ENCODE measurements at regions not wholly inside any gene's neighbourhood (a gene's known extent, or its start where the extent isn't known, plus 50 kb on each side); places are given as distances from the start of the nearest gene placed in this dataset.
A peak's percentile ranks its signal among the peaks of the same experiment; 100 is the strongest.

DNA sequence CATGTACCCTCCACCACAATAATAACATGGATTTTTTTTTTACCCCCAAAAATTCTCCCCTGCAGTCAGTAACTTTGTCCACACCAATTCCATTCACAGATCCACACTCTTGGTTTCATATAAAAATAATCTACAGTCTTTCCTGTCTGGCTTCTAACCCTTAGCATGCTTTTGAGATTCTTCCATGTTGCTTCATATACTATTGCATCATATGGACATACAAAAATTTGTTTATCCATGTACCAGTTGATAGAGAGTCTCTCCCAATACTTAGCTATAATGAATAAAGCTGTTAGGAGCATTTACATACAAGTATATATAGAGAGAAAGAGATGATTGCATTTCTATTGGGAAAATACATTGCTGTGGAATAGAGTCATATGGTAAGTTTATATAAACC is 575.0 kb downstream of the XPNPEP1 start:
- no peaks in the 10 kb centered on the region for H3K27me3 ChIP-seq (ENCODE audit: control insufficient read depth, insufficient read depth, low read length)
- no peaks in the 10 kb centered on the region for H3K79me2 ChIP-seq (ENCODE audit: control insufficient read depth, insufficient read depth, low read length)
- H3K4me2 ChIP-seq (ENCODE audit: extremely low read depth, insufficient read depth, low read length): no peak overlapping the region
- no peak overlapping the region for H3K4me3 ChIP-seq (replicated peaks in 1 of 4; ENCODE audit: control extremely low read depth in 1 of 4, insufficient read depth in 1 of 4, low read depth in 3 of 4, low read length in 4 of 4)
- no peak overlapping the region for H2AFZ ChIP-seq (ENCODE audit: low read length)
- no peaks in the 10 kb centered on the region for H3K36me3 ChIP-seq (ENCODE audit: control insufficient read depth, insufficient read depth, low read length)
- no peak overlapping the region for H3K9ac ChIP-seq (ENCODE audit: insufficient read depth, low read length)
- H4K20me1 ChIP-seq (ENCODE audit: control insufficient read depth, extremely low read depth, insufficient read depth, low read length): no peaks in the 10 kb centered on the region
- DNase-seq (ENCODE audit: low read depth in 2 of 2): no peak
- TF ChIP-seq, protein P1, sequence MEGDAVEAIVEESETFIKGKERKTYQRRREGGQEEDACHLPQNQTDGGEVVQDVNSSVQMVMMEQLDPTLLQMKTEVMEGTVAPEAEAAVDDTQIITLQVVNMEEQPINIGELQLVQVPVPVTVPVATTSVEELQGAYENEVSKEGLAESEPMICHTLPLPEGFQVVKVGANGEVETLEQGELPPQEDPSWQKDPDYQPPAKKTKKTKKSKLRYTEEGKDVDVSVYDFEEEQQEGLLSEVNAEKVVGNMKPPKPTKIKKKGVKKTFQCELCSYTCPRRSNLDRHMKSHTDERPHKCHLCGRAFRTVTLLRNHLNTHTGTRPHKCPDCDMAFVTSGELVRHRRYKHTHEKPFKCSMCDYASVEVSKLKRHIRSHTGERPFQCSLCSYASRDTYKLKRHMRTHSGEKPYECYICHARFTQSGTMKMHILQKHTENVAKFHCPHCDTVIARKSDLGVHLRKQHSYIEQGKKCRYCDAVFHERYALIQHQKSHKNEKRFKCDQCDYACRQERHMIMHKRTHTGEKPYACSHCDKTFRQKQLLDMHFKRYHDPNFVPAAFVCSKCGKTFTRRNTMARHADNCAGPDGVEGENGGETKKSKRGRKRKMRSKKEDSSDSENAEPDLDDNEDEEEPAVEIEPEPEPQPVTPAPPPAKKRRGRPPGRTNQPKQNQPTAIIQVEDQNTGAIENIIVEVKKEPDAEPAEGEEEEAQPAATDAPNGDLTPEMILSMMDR (conservative IDR thresholded peaks at IDR 0.05 in 1 of 2, IDR thresholded peaks at IDR 0.05 in 1 of 2; ENCODE audit: low read depth in 1 of 2, low read length in 2 of 2): no peak
- no peak for TF ChIP-seq EZH2 (IDR thresholded peaks at IDR 0.05; ENCODE audit: low read length, missing control alignments)
- H3K27ac ChIP-seq (ENCODE audit: insufficient read depth, low read length): no peak overlapping the region
- H3K4me1 ChIP-seq (ENCODE audit: control insufficient read depth, extremely low read depth, insufficient read depth, low read length): no peaks in the 10 kb centered on the region
- no peaks in the 10 kb centered on the region for H3K9me3 ChIP-seq (ENCODE audit: control insufficient read depth, insufficient read depth, low read depth, low read length)

DNA sequence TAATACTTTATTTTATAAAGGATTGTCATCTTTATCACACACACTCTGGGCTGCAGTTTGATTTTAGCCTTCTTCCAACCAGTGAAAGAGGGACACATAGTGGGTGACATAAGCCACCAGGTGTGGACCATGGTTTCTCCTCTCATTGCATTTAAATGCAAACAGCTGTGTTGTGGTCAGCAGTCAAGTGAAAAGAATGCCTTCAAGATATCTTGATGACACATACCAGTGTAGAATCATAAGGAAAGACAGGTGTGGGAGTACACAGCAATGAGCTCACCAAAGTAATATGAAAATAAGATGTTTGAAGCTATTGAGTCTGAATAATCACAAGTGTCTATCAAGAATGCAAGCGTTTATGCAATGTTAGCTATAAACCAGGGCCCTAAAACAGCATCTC is 580.0 kb downstream of the XPNPEP1 start:
- Histone ChIP-seq H3K4me2 (ENCODE audit: extremely low read depth, insufficient read depth, low read length) (no peak overlapping the region), H3K9me3 (ENCODE audit: control insufficient read depth, insufficient read depth, low read depth, low read length) (no peaks in the 10 kb centered on the region), H3K79me2 (ENCODE audit: control insufficient read depth, insufficient read depth, low read length) (no peaks in the 10 kb centered on the region), H3K27me3 (ENCODE audit: control insufficient read depth, insufficient read depth, low read length) (no peaks in the 10 kb centered on the region), H3K4me3 (replicated peaks in 1 of 4; ENCODE audit: control extremely low read depth in 1 of 4, insufficient read depth in 1 of 4, low read depth in 3 of 4, low read length in 4 of 4) (no peak overlapping the region), H4K20me1 (ENCODE audit: control insufficient read depth, extremely low read depth, insufficient read depth, low read length) (no peaks in the 10 kb centered on the region), H3K9ac (ENCODE audit: insufficient read depth, low read length) (no peak overlapping the region), H2AFZ (ENCODE audit: low read length) (no peak overlapping the region), H3K4me1 (ENCODE audit: control insufficient read depth, extremely low read depth, insufficient read depth, low read length) (no peaks in the 10 kb centered on the region), H3K36me3 (ENCODE audit: control insufficient read depth, insufficient read depth, low read length) (no peaks in the 10 kb centered on the region), H3K27ac (ENCODE audit: insufficient read depth, low read length) (no peak overlapping the region)
- TF ChIP-seq, protein P1 (conservative IDR thresholded peaks at IDR 0.05 in 1 of 2, IDR thresholded peaks at IDR 0.05 in 1 of 2; ENCODE audit: low read depth in 1 of 2, low read length in 2 of 2): no peak
- no peak for TF ChIP-seq EZH2 (IDR thresholded peaks at IDR 0.05; ENCODE audit: low read length, missing control alignments)
- DNase-seq (ENCODE audit: low read depth in 2 of 2): peak in 1 of 2 donors; percentile 91

DNA sequence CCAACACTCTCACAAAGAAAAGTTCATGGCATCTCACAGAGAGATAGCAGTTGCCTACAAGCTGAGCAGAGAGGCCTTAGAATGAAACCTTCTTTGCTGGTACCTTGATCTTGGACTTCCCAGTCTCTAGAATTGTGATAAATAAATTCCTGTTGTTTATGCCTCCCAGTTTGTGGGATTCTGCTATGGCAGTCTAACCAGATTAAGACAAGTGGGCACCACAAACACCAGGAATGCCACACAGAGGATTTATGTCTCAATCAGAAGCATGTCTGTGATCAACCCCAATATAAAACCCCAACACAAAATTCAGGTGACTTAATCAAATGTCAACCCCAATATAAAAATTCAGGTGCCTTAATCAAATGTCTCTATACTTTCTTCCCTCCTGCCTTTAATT is 581.3 kb downstream of the XPNPEP1 start:
- DNase-seq (ENCODE audit: low read depth in 2 of 2): no peak
- no peaks in the 10 kb centered on the region for H3K9me3 ChIP-seq (ENCODE audit: control insufficient read depth, insufficient read depth, low read depth, low read length)
- H3K36me3 ChIP-seq (ENCODE audit: control insufficient read depth, insufficient read depth, low read length): no peaks in the 10 kb centered on the region
- TF ChIP-seq, protein P1 (conservative IDR thresholded peaks at IDR 0.05 in 1 of 2, IDR thresholded peaks at IDR 0.05 in 1 of 2; ENCODE audit: low read depth in 1 of 2, low read length in 2 of 2): no peak
- TF ChIP-seq EZH2 (IDR thresholded peaks at IDR 0.05; ENCODE audit: low read length, missing control alignments): no peak
- H3K4me1 ChIP-seq (ENCODE audit: control insufficient read depth, extremely low read depth, insufficient read depth, low read length): no peaks in the 10 kb centered on the region
- H3K27ac ChIP-seq (ENCODE audit: insufficient read depth, low read length): no peak overlapping the region
- H4K20me1 ChIP-seq (ENCODE audit: control insufficient read depth, extremely low read depth, insufficient read depth, low read length): no peaks in the 10 kb centered on the region
- H3K27me3 ChIP-seq (ENCODE audit: control insufficient read depth, insufficient read depth, low read length): no peaks in the 10 kb centered on the region
- no peak overlapping the region for H2AFZ ChIP-seq (ENCODE audit: low read length)
- H3K4me2 ChIP-seq (ENCODE audit: extremely low read depth, insufficient read depth, low read length): no peak overlapping the region
- H3K4me3 ChIP-seq (replicated peaks in 1 of 4; ENCODE audit: control extremely low read depth in 1 of 4, insufficient read depth in 1 of 4, low read depth in 3 of 4, low read length in 4 of 4): no peak overlapping the region
- no peak overlapping the region for H3K9ac ChIP-seq (ENCODE audit: insufficient read depth, low read length)
- H3K79me2 ChIP-seq (ENCODE audit: control insufficient read depth, insufficient read depth, low read length): no peaks in the 10 kb centered on the region

Measured in fibroblast of lung (primary cell).